ENCODE measurements at regions not wholly inside any gene's neighbourhood (a gene's known extent, or its start where the extent isn't known, plus 50 kb on each side); places are given as distances from the start of the nearest gene placed in this dataset.

DNA sequence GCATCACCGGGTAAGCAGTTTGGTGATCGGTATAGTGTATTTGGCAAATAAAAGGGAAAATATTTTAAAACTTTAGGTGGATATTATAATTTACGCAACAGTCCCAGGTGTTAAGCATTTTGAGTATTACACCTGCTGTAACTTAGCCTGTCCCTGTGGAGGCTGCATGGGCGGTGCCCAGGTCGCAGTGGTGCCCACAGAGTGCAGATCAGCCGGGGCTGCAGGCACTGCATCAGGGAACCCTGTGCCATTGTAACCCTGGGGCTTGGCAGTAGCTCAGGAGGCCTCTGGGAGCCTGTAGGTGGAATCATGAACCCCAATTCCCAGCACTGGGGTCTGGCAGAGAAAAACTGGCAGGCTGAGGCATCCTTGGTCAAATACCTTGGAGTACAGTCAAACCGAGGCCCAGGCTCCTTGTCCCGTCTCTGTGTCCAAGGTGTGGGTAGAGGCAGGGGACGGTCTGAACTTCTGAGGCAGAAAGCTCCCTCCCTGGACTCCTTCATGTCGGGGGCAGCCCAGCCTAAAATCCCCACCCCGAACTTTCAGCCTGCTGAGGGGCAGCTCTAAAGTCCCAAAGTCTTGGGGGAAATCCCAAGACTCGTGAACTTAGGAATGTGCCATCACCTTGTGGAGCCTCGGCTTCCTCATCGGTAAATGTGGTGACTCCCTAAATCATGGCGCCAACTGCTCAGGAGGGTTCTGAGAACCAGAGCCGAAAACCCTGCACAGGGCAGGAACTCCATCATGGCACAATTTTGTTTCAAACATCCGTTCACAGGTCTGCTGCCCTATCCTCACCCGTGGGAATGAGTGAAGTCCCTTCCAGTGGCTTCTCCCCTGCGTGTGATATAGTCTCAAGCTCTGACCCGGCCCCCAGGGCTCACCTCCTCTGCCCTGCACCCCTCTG is 85.7 kb downstream of the INHBB start:
- 81% methylated on average over 7 of the region's 20 CpGs for WGBS (ENCODE audit: insufficient coverage, low coverage, low lambda C conversion rate, missing lambda C conversion rate)
- TF ChIP-seq POLR2A (IDR thresholded peaks at IDR 0.05) = no peak
- TF ChIP-seq, protein P1, sequence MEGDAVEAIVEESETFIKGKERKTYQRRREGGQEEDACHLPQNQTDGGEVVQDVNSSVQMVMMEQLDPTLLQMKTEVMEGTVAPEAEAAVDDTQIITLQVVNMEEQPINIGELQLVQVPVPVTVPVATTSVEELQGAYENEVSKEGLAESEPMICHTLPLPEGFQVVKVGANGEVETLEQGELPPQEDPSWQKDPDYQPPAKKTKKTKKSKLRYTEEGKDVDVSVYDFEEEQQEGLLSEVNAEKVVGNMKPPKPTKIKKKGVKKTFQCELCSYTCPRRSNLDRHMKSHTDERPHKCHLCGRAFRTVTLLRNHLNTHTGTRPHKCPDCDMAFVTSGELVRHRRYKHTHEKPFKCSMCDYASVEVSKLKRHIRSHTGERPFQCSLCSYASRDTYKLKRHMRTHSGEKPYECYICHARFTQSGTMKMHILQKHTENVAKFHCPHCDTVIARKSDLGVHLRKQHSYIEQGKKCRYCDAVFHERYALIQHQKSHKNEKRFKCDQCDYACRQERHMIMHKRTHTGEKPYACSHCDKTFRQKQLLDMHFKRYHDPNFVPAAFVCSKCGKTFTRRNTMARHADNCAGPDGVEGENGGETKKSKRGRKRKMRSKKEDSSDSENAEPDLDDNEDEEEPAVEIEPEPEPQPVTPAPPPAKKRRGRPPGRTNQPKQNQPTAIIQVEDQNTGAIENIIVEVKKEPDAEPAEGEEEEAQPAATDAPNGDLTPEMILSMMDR (IDR thresholded peaks at IDR 0.05) = no peak
- no peaks in the 10 kb centered on the region for H3K9me3 ChIP-seq
- ATAC-seq = no peak
- no peaks in the 10 kb centered on the region for H3K27me3 ChIP-seq
- H3K4me1 ChIP-seq = no peaks in the 10 kb centered on the region
- intact Hi-C loops (cut with DNase I) = loop anchor here (10.0 kb wide), 2 partner anchors 77 to 243 kb away; no protein-coding TSS in a partner anchor
- no peaks in the 10 kb centered on the region for H3K36me3 ChIP-seq
- DNase-seq = no peak
- H3K27ac ChIP-seq = no peak overlapping the region
- H3K4me3 ChIP-seq = no peak overlapping the region

DNA sequence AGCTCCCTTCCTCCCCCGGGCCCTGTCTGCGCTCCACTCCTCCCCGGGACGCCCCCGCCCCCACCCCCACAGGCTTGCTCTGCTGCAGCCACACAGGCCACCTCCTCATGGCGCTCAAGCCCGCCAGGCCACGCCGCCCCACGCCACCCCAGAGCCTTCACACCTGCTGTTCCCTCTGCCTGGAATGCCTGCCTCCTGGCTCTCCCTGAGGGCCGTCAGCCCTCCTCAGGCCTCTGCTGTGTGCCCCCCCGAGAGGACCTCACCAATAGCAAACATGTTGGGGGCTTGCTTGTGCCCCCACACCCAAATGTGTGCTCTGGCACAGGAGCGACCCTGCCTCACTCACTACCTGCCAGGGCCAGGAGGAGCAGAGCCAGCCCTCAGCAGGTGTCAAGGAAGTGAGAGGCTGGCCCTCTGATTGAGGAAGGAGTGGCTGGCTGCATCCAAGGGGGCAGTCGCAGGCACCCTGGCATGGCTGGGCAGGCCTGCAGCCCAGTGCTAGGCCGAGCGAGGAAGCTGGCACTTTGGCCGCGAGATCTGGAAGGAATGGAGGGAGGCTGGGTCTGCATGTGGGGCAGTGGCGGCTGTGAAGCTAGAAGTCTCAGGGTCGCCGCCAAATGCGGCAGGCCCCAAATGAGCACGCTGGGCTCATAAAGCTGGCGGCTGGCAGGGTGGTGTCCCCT is 86.5 kb downstream of the INHBB start:
- no peaks in the 10 kb centered on the region for H3K27me3 ChIP-seq
- no peak overlapping the region for H3K27ac ChIP-seq
- intact Hi-C loops (cut with DNase I) = loop anchor here (10.0 kb wide), 2 partner anchors 78 to 242 kb away; no protein-coding TSS in a partner anchor
- DNase-seq = no peak
- H3K4me3 ChIP-seq = no peak overlapping the region
- ATAC-seq = no peak
- no peaks in the 10 kb centered on the region for H3K36me3 ChIP-seq
- no peaks in the 10 kb centered on the region for H3K4me1 ChIP-seq
- WGBS (ENCODE audit: insufficient coverage, low coverage, low lambda C conversion rate, missing lambda C conversion rate) = 87% methylated on average over 13 of the region's 24 CpGs
- no peaks in the 10 kb centered on the region for H3K9me3 ChIP-seq
- TF ChIP-seq POLR2A (IDR thresholded peaks at IDR 0.05) = no peak
- TF ChIP-seq, protein P1 (IDR thresholded peaks at IDR 0.05) = no peak

DNA sequence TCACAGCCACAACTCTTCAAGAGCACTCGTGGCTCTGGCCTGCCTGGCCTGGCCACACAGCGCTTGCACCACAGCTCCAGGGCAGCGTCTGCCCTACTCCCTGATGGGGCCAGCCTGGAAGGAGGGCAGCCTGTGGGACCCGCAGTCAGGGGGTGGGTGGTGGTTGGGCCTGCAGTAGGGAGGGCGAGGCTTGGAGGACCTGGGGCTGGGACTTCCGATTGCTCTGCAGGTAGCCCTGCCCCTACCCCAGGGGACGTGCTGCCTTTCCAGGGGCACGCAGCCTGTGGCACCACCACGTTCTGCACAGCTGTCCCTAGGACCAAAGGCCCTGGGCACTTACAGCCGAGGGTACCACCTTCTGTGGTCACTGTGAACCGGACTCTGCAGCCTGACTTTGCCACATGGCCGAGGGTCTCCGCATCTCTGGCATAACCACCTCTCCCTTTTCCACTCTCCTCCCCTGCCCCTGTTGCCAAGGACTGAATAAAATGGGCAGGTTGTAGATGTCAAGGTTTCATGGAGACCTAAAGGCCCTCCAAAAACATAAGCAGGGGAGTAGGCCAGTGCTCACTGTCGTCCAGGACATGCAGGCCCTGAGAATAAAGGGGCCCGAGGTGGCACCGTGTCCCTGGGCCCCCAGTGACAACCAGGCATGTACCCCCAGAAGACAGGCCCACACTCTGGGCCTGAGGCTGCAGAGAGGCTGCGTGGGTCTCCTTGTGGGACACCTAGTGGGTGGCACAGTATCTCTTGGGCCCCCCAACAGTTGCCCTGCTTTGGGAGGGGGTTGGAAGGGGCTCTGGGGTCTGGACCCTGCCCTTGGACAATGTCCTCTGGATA is 87.3 kb downstream of the INHBB start:
- DNase-seq = no peak
- ATAC-seq = no peak
- intact Hi-C loops (cut with DNase I) = loop anchor here (10.0 kb wide), 2 partner anchors 78 to 242 kb away; no protein-coding TSS in a partner anchor
- Histone ChIP-seq H3K27me3 (no peaks in the 10 kb centered on the region), H3K36me3 (no peaks in the 10 kb centered on the region), H3K9me3 (no peaks in the 10 kb centered on the region), H3K27ac (no peak overlapping the region), H3K4me3 (no peak overlapping the region), H3K4me1 (no peaks in the 10 kb centered on the region)
- TF ChIP-seq, protein P1 (IDR thresholded peaks at IDR 0.05) = no peak
- TF ChIP-seq POLR2A (IDR thresholded peaks at IDR 0.05) = no peak
- WGBS (ENCODE audit: insufficient coverage, low coverage, low lambda C conversion rate, missing lambda C conversion rate) = 89% methylated on average over 6 of the region's 17 CpGs

DNA sequence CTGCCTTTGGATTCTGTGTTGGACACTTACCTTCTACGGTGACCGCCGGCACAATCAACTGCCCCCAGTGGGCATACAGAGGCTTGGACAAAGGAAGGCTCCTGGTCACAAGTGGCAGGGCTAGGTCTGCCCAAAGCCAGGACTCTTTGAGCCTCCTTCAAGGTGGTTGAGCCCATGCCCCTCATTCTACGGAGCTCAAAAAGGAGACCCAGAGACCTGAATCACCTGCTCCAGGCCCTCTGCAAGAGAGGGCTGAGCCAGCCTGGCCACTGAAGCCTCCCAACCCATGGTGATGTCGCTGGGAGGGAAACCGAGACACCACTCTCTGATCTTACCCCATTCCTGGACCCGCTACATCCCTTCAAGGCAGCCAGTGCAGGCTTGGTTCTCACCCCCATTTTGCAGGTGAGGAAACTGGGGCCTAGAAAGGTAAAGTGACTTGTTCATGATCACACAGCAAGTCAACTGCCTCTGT is 87.9 kb downstream of the INHBB start:
- Histone ChIP-seq H3K4me3 (no peak overlapping the region), H3K9me3 (no peaks in the 10 kb centered on the region), H3K27me3 (no peaks in the 10 kb centered on the region), H3K27ac (no peak overlapping the region), H3K4me1 (no peaks in the 10 kb centered on the region), H3K36me3 (no peaks in the 10 kb centered on the region)
- ATAC-seq (no peak), DNase-seq (no peak)
- TF ChIP-seq, protein P1 (IDR thresholded peaks at IDR 0.05) = no peak
- no peak for TF ChIP-seq POLR2A (IDR thresholded peaks at IDR 0.05)
- intact Hi-C loops (cut with DNase I) = loop anchor here (10.0 kb wide), 2 partner anchors 79 to 241 kb away; no protein-coding TSS in a partner anchor
- WGBS (ENCODE audit: insufficient coverage, low coverage, low lambda C conversion rate, missing lambda C conversion rate) = 100% methylated on average over 3 of the region's 7 CpGs
